CD4-positive, alpha-beta T cell (primary cell): ENCODE measurements at regions not wholly inside any gene's neighbourhood (a gene's known extent, or its start where the extent isn't known, plus 50 kb on each side); places are given as distances from the start of the nearest gene placed in this dataset.

Experiments used
- ATAC-seq: fragments of 200-7000 bp; cut with Tn5 transposase; one replicate; pipeline ENCODE4 v1.10.0; 2022; ENCODE audit warnings: mild to moderate bottlenecking; ENCODE audit not compliant: poor library complexity
- CTCF ChIA-PET: fragments of 350-600 bp; sonication (Branson Sonifier 250); formaldehyde crosslinking; loops from one replicate; lab custom pipeline; 2021; ENCODE audit warnings: antibody characterized with exemption, inconsistent platforms; lab: Charles Lee
- POLR2A ChIA-PET: fragments of 350-600 bp; sonication (Branson Sonifier 250); formaldehyde crosslinking; loops from one replicate; lab custom pipeline; 2021; ENCODE audit warnings: antibody characterized with exemption, inconsistent platforms; lab: Charles Lee
- DNase-seq, 14 experiments: peaks; one replicate each; pipeline ENCODE4 v3.0.0-alpha.2; 2013 to 2020; ENCODE audit warnings: mixed read lengths in 2 of 14
- H3K27ac ChIP-seq, 2 donors: one replicate each; pipeline versions ENCODE4 v1.5.1 to v1.7.0; 2013; ENCODE audit warnings: low read length in 2 of 2, low read depth in 1 of 2, mild to moderate bottlenecking in 1 of 2
- H3K27me3 ChIP-seq, 2 experiments: 1 replicate in 1 of 2; 2 replicates in 1 of 2; pipeline versions ENCODE4 v1.6.1 to v1.7.0; 2013; ENCODE audit warnings: low read length in 2 of 2, control low read depth in 1 of 2, mild to moderate bottlenecking in 1 of 2, moderate library complexity in 1 of 2; ENCODE audit not compliant: insufficient read depth in 2 of 2, control insufficient read depth in 1 of 2
- H3K36me3 ChIP-seq: one replicate; pipeline ENCODE4 v1.6.1; 2013; ENCODE audit warnings: low read length, control low read depth; ENCODE audit not compliant: insufficient read depth
- H3K4me1 ChIP-seq: one replicate; pipeline ENCODE4 v1.6.1; 2013; ENCODE audit warnings: low read length, control low read depth; ENCODE audit not compliant: insufficient read depth
- H3K4me3 ChIP-seq: one replicate; pipeline ENCODE4 v1.5.1; 2013; ENCODE audit warnings: mild to moderate bottlenecking, low read length, moderate library complexity
- H3K9me3 ChIP-seq, 2 experiments: 1 replicate in 1 of 2; 2 replicates in 1 of 2; pipeline versions ENCODE4 v1.6.1 to v1.7.0; 2013; ENCODE audit warnings: low read length in 2 of 2, mild to moderate bottlenecking in 2 of 2, control low read depth in 1 of 2, moderate library complexity in 1 of 2; ENCODE audit not compliant: control insufficient read depth in 1 of 2, insufficient read depth in 1 of 2
- H3K27ac Mint-ChIP-seq: one replicate; pipeline ENCODE4 v1.8.0; 2020; ENCODE audit warnings: mixed read lengths
- H3K27me3 Mint-ChIP-seq: one replicate; pipeline ENCODE4 v1.8.0; 2021; ENCODE audit warnings: mixed read lengths
- H3K36me3 Mint-ChIP-seq: one replicate; pipeline ENCODE4 v1.8.0; 2021; ENCODE audit warnings: low read depth, mixed read lengths
- H3K4me1 Mint-ChIP-seq: one replicate; pipeline ENCODE4 v1.8.0; 2021; ENCODE audit warnings: low read depth, mixed read lengths
- H3K4me3 Mint-ChIP-seq: one replicate; pipeline ENCODE4 v1.8.0; 2020; ENCODE audit warnings: mild to moderate bottlenecking, mixed read lengths
- H3K9me3 Mint-ChIP-seq: one replicate; pipeline ENCODE4 v1.8.0; 2020; ENCODE audit warnings: mixed read lengths
- intact Hi-C, 2 experiments: fragments of 100-400 bp; cut with DNase I in 1 of 2; cut with micrococcal nuclease in 1 of 2; formaldehyde crosslinking; loops; one replicate each; pipeline versions ENCODE4 v1.15.1 to v1.9.0; 2023 to 2025; cut with DNase I, micrococcal nuclease
- TF ChIP-seq, protein P1 (sequence below): fragments of 200-600 bp; IDR thresholded peaks from one replicate; pipeline ENCODE4 v1.8.0; 2022; ENCODE audit warnings: antibody characterized with exemption, mild to moderate bottlenecking

DNA sequence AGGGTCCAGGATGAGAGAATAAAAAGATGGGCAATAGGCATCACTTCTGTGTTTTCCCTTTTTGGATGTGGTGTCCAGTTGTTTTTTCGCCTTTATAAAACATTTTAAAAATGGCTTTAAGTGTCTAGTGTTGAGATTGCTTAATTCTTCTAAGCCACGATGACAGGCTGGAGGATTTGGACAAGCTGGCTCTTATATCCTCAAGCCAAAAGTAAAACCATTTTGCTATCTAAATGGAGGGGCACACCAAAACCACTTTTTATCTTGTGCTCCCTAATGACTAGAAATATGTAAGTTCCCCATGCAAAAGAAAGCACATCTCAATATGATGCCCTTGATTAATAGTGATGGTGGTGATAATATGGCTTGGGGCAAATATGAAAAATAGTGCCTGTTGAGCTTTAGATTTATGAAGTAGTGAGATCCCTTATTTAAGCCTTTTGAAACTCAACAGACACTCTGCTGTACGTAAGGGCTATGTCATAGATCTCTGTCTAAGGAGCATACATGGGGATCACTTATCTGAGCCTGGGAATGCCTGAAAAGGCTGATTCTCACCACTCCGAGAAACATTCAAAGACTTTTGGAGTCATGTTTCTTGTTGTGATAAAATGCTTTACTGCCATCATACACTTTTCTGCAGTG is 185.5 kb downstream of the KCNS3 start:
- TF ChIP-seq, protein P1, sequence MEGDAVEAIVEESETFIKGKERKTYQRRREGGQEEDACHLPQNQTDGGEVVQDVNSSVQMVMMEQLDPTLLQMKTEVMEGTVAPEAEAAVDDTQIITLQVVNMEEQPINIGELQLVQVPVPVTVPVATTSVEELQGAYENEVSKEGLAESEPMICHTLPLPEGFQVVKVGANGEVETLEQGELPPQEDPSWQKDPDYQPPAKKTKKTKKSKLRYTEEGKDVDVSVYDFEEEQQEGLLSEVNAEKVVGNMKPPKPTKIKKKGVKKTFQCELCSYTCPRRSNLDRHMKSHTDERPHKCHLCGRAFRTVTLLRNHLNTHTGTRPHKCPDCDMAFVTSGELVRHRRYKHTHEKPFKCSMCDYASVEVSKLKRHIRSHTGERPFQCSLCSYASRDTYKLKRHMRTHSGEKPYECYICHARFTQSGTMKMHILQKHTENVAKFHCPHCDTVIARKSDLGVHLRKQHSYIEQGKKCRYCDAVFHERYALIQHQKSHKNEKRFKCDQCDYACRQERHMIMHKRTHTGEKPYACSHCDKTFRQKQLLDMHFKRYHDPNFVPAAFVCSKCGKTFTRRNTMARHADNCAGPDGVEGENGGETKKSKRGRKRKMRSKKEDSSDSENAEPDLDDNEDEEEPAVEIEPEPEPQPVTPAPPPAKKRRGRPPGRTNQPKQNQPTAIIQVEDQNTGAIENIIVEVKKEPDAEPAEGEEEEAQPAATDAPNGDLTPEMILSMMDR, result no peak
- Histone ChIP-seq H3K27me3 (no peaks in the 10 kb centered on the region), H3K27ac (no peak overlapping the region), H3K36me3 (no peaks in the 10 kb centered on the region), H3K4me3 (no peak overlapping the region), H3K9me3 (no peaks in the 10 kb centered on the region), H3K4me1 (no peaks in the 10 kb centered on the region)
- H3K9me3 Mint-ChIP-seq, result no peaks in the 10 kb centered on the region
- H3K4me3 Mint-ChIP-seq, result no peak overlapping the region
- peaks cover 6% of the 10 kb centered on the region for H3K27me3 Mint-ChIP-seq
- no peak for ATAC-seq
- no peaks in the 10 kb centered on the region for H3K36me3 Mint-ChIP-seq
- CTCF ChIA-PET, result no interaction called here
- POLR2A ChIA-PET, result no interaction called here
- no peaks in the 10 kb centered on the region for H3K4me1 Mint-ChIP-seq
- intact Hi-C loops, result no loop called here
- no peak for DNase-seq
- H3K27ac Mint-ChIP-seq, result no peak overlapping the region

- intact Hi-C loops, result no loop called here
- no peak for DNase-seq
- no peaks in the 10 kb centered on the region for H3K9me3 Mint-ChIP-seq
- H3K4me3 Mint-ChIP-seq, result no peak overlapping the region
- CTCF ChIA-PET, result no interaction called here
- Histone ChIP-seq H3K4me1 (no peaks in the 10 kb centered on the region), H3K36me3 (no peaks in the 10 kb centered on the region), H3K27ac (no peak overlapping the region), H3K4me3 (no peak overlapping the region), H3K27me3 (no peaks in the 10 kb centered on the region), H3K9me3 (no peaks in the 10 kb centered on the region)
- POLR2A ChIA-PET, result no interaction called here
- TF ChIP-seq, protein P1, result no peak
- no peak overlapping the region for H3K27ac Mint-ChIP-seq
- peaks cover 6% of the 10 kb centered on the region for H3K27me3 Mint-ChIP-seq
- no peak for ATAC-seq
- no peaks in the 10 kb centered on the region for H3K4me1 Mint-ChIP-seq
- H3K36me3 Mint-ChIP-seq, result no peaks in the 10 kb centered on the region
Measured at GRCh38 chr2:18062892-18063291, 184.4 kb downstream of the KCNS3 start.

DNA sequence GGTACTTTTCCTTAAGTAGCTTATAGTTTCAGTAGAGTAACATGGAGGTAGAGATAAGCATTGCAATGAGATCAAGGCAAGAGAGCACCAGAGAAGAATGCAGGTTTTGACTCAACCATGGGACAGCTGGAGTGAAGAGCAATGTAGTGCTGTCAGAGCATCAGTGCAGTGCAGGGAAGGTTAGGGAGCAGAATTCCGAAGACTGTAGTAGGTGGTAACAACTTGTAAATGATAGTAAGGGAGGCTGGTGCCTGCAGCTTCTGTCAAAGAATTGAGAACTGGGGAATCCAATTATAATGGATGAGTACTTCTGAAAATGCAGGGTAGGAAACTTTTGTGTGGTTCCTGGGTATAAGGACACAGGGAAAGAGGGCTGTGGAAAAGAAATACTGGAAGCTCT is 183.2 kb downstream of the KCNS3 start:
- H3K36me3 Mint-ChIP-seq, result no peaks in the 10 kb centered on the region
- H3K4me3 Mint-ChIP-seq, result no peak overlapping the region
- Histone ChIP-seq H3K36me3 (no peaks in the 10 kb centered on the region), H3K4me1 (no peaks in the 10 kb centered on the region), H3K4me3 (no peak overlapping the region), H3K9me3 (no peaks in the 10 kb centered on the region), H3K27me3 (no peaks in the 10 kb centered on the region), H3K27ac (no peak overlapping the region)
- ATAC-seq (no peak), DNase-seq (no peak)
- H3K4me1 Mint-ChIP-seq, result no peaks in the 10 kb centered on the region
- ChIA-PET CTCF (interaction anchor here (0.8 kb wide), 1 partner anchor 38 kb away, joined by 3 read pairs; no protein-coding TSS in a partner anchor), POLR2A (no interaction called here)
- peaks cover under 1% of the 10 kb centered on the region for H3K27me3 Mint-ChIP-seq
- TF ChIP-seq, protein P1, result no peak
- intact Hi-C loops, result no loop called here
- no peaks in the 10 kb centered on the region for H3K9me3 Mint-ChIP-seq
- no peak overlapping the region for H3K27ac Mint-ChIP-seq
